ENCODE measurements at regions not wholly inside any gene's neighbourhood (a gene's known extent, or its start where the extent isn't known, plus 50 kb on each side); places are given as distances from the start of the nearest gene placed in this dataset.

DNA sequence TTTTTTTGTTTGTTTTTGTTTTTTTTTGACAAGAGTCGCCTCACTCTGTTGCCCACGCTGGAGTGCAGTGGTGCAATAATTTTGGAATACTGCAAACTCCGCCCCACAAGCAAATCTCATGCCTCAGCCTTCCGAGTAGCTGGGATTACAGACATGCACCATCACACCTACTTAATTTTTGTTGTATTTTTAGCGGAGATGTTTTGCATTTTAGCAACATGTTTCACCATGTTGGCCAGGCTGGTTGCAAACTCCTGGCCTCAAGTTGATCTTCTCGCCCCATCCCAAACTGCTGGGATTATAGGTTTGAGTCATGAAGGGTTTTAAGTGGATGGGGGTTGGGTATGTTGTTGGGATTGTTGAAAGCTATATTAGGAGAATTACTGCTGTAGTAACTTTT lies 270.9 kb upstream of the LCORL start:
- no peak for TF ChIP-seq REST (IDR thresholded peaks at IDR 0.05; ENCODE audit: insufficient read depth in 1 of 2, low read depth in 2 of 2, low read length in 2 of 2)
- TF ChIP-seq POLR2AphosphoS5 (IDR thresholded peaks at IDR 0.05; ENCODE audit: low read depth, low read length), result no peak

Data from PFSK-1 (cell line).